CD4-positive, alpha-beta T cell treated with Interleukin-15 for 1 hour (primary cell): ENCODE measurements at regions not wholly inside any gene's neighbourhood (a gene's known extent, or its start where the extent isn't known, plus 50 kb on each side); places are given as distances from the start of the nearest gene placed in this dataset.
"Not testable (repeated sequence)": the region's sequence is repeated elsewhere in the genome, so short reads cannot be mapped to it uniquely, and the experiment has no call there.

Source experiments
- DNase-seq: peaks from one replicate; pipeline ENCODE4 v3.0.0-alpha.2; 2020

- DNase-seq = no peak
Measured at GRCh38 chr14:49105512-49105911, 480.7 kb downstream of the RPS29 start.

- no peak for DNase-seq
Measured at GRCh38 chr14:49092345-49092744, 493.8 kb downstream of the RPS29 start.

DNA sequence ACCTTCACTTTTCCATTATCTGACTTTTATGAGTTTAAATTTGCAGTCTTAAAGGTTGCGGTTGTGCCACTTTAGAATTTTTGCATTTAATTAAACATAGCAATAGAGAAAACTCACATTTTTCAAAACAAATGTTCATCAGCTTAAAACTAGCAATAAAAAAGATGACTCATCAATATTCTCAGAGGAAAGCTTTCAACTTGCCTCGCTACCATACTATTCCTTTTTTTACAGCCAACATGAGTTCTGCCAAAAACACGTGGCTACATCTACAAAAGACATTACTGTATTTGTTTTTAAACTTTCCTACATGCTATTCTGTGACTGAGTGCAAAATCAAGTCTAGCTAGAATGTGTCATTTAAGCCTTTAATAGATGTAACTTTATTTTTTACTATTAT is 497.1 kb downstream of the RPS29 start:
- no peak for DNase-seq

GRCh38 chr14:49073292-49073691 is 512.9 kb downstream of the RPS29 start:
- not testable (repeated sequence) for DNase-seq

- no peak for DNase-seq
Measured at GRCh38 chr14:49058511-49058910, 527.7 kb downstream of the RPS29 start.

GRCh38 chr14:49057838-49058510 is 528.2 kb downstream of the RPS29 start:
- DNase-seq = no peak

DNA sequence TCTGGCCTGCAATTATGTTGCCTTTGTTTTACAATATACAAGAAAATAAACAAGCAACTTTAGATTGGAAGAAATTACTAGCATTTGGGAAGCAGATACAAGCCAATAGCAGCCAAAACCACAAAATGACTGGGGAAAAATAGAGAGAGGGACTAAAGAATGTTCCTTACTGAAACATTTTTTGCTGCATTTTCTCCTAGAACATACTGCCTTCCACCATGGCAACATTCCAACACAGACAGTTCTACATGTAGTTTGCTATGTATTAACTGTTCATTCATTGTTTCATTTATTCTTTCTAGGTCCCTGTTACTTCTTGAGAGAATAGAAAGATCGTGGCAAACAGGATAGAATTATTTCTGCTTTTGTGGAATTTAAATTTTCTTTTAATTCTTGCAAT is 530.2 kb downstream of the RPS29 start:
- DNase-seq = no peak

GRCh38 chr14:49052521-49052920 is 533.7 kb downstream of the RPS29 start:
- DNase-seq = no peak

GRCh38 chr14:49051328-49052060 is 534.7 kb downstream of the RPS29 start:
- DNase-seq = no peak

- DNase-seq = no peak
Measured at GRCh38 chr14:49050822-49051221, 535.4 kb downstream of the RPS29 start.

GRCh38 chr14:49049711-49050110 is 536.5 kb downstream of the RPS29 start:
- no peak for DNase-seq

GRCh38 chr14:49044981-49045380 is 541.2 kb downstream of the RPS29 start:
- no peak for DNase-seq

GRCh38 chr14:49036984-49037516 is 549.1 kb downstream of the RPS29 start:
- no peak for DNase-seq

DNA sequence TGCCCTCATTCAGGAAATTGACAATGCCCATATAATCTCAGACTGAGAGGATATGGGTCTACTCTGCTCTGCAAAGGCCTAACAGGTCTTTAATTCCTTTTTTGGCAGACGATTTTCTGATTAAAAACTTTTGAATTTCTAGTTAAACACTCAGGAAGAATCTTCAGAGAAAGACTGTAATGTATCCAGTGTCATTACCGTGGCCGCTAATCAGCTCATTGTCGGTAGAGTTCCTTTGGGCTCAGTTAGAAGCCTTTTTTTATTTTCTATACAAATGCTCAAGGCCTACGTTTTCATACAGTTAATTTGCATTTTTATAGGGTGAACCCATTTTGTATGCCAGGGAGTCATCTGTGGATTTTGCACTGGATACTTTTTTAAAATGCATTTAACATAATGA is 549.9 kb downstream of the RPS29 start:
- DNase-seq = no peak

DNA sequence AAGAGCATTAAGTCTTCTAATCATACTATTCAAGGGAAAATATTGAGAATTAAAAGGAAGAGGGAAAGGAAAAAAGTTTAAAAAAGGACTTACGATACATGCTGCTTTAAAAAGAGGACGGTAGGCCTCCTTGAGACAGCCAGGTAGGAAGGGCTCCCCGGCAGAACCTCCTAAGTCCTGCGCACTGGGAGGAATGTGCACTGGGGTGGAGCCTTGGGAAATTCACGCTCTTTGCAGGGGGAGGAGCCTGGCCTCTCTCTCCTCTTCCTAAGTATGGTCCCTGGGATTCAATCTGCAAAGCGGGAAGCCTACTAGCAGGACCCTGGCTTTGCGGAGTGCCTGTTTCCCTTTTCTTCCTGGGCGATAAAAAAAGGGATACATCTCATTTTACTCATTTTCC is 553.0 kb downstream of the RPS29 start:
- no peak for DNase-seq

GRCh38 chr14:49031710-49032109 is 554.5 kb downstream of the RPS29 start:
- DNase-seq = not testable (repeated sequence)

DNA sequence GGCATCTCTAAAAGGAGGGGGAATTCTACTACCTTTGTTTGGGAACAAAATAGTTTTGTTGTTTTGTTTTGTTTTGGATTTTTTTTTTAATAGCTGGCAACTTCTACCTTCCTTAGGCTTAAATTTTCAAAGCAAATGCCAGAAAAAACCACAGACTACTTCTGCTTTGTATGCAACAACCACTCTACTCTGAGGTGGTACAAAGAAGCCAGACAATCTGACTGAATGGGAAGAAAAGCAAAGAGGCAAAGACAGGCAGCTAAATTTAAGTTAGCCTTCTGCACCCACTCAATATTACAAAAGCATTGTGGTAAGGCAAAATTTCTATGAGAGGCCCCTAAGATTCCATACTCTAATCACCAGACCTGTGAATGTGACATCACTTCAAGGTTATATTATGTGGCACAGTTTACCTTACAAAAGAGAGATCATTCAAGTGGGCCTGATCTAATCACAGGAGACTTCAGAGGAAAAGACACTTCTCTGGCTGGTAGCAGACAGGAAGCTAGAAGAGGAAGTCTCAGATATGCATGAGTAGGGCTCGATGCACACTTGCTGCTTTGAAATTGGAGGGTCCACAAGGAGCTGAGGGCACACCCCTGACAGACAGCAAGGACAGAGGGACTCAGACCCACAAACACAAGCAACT is 566.6 kb downstream of the RPS29 start:
- DNase-seq = peak; percentile 44

- no peak for DNase-seq
Measured at GRCh38 chr14:49017447-49017846, 568.7 kb downstream of the RPS29 start.

DNA sequence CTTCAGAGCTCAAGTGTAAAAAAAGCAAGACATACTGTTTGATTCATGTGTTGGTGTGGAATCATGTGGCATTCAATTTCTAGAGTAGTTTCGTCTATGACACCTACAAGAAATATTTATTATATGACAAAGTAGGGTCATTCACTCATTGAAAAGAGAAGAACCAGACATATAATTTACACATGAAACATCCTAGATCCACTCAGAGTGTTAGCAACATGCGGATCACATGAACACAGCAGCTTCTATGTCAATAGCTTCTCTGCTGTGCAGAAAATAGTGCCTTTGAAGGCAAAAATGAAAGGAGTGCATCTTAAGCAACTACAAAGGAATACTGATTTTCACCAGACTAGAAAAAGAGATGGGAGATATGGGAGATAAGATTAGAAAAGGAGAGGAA is 569.8 kb downstream of the RPS29 start:
- no peak for DNase-seq

GRCh38 chr14:49014476-49014875 is 571.7 kb downstream of the RPS29 start:
- no peak for DNase-seq

DNA sequence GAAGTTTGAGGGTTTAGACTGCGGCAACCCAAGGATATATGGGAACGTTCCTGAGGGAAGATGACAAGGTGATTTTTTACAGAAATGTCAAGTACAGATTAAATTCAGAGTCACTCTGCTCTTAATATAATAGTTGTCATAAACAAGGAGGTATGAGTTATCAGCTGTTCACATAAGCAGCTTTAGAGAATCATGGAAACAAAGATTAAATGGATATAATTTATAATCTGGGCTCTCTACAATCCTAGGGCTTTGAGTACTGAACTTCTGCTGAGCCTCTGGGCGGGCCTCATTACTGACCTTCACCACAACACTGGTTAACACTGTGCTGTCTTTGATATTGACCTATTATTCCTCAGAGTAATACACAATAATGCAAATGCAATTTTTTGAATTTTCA is 577.8 kb downstream of the RPS29 start:
- DNase-seq = no peak

- DNase-seq = no peak
Measured at GRCh38 chr14:48991141-48991540, 595.0 kb downstream of the RPS29 start.

DNA sequence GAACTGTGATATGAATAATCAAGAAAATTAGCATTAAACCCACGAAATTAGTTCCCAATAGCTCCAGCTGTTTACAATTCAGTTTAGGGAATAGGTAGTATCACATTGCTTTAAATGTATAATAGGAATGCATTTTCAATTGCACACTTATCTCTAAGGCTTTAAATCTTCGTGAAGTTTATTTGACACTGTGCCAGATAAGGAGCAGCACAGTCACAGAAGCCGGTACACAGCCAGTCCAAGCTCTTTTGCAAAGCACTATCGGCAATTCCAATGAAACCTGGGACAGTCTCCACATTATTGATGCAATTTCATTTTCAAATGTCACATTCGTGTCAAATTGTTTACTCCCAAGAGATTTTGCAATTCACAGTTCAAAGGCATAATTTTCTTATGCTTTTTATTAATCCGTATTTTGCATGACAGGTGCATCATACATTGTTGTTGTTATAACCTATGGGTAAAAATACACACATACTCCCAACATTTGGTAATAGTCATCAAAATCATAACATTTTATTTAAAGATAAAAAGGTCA is 602.8 kb downstream of the RPS29 start:
- no peak for DNase-seq

GRCh38 chr14:48974994-48975393 is 611.2 kb downstream of the RPS29 start:
- DNase-seq = no peak
